ENCODE measurements at regions not wholly inside any gene's neighbourhood (a gene's known extent, or its start where the extent isn't known, plus 50 kb on each side); places are given as distances from the start of the nearest gene placed in this dataset.

DNA sequence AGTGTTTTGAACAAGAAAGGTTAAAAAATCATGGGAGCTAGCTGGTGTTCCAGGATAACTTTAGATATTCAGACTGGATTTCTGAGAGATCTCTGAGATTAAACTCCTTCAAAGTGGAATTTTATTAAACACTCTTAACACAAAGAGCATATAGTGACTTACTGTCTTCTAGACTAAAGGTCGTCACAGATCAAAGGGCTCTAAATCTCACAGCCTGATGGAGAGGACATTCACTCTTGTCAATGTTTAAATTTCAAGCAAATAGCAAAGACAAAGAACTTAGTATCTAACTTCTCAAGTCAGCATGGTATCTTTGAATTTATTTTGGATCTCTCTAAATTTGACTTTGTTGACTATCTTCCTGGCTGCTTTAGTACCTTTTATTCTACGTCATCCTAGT lies 53.7 kb upstream of the NUDT6 start:
- TF ChIP-seq, protein P1, sequence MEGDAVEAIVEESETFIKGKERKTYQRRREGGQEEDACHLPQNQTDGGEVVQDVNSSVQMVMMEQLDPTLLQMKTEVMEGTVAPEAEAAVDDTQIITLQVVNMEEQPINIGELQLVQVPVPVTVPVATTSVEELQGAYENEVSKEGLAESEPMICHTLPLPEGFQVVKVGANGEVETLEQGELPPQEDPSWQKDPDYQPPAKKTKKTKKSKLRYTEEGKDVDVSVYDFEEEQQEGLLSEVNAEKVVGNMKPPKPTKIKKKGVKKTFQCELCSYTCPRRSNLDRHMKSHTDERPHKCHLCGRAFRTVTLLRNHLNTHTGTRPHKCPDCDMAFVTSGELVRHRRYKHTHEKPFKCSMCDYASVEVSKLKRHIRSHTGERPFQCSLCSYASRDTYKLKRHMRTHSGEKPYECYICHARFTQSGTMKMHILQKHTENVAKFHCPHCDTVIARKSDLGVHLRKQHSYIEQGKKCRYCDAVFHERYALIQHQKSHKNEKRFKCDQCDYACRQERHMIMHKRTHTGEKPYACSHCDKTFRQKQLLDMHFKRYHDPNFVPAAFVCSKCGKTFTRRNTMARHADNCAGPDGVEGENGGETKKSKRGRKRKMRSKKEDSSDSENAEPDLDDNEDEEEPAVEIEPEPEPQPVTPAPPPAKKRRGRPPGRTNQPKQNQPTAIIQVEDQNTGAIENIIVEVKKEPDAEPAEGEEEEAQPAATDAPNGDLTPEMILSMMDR (conservative IDR thresholded peaks at IDR 0.05; ENCODE audit: low read length): no peak
- TF ChIP-seq EZH2phosphoT487 (IDR thresholded peaks at IDR 0.05; ENCODE audit: borderline replicate concordance): no peak

All from Loucy (cell line).